Neuronal stem cell (in vitro differentiated cells): ENCODE measurements at regions not wholly inside any gene's neighbourhood (a gene's known extent, or its start where the extent isn't known, plus 50 kb on each side); places are given as distances from the start of the nearest gene placed in this dataset.
A peak's percentile ranks its signal among the peaks of the same experiment; 100 is the strongest.

Source experiments
- DNase-seq: peaks from one replicate; pipeline ENCODE4 v3.0.0-alpha.2; 2013; ENCODE audit warnings: low spot score
- H2AFZ ChIP-seq: one replicate; pipeline ENCODE4 v1.6.1; 2013; ENCODE audit warnings: mild to moderate bottlenecking, low read length, inconsistent platforms
- H2AK5ac ChIP-seq: 2 replicates; pipeline ENCODE4 v1.6.1; 2013; ENCODE audit warnings: low read depth, mild to moderate bottlenecking, inconsistent platforms, low read length, moderate library complexity, mixed read lengths
- H2BK120ac ChIP-seq: 2 replicates; pipeline ENCODE4 v1.6.1; 2013; ENCODE audit warnings: low read depth, mild to moderate bottlenecking, inconsistent platforms, low read length, moderate library complexity, mixed read lengths
- H2BK12ac ChIP-seq: one replicate; pipeline ENCODE4 v1.6.1; 2013; ENCODE audit warnings: low read length, inconsistent platforms
- H2BK15ac ChIP-seq: 2 replicates; pipeline ENCODE4 v1.6.1; 2013; ENCODE audit warnings: mild to moderate bottlenecking, low read length, inconsistent platforms, mixed read lengths
- H2BK5ac ChIP-seq: one replicate; pipeline ENCODE4 v1.6.1; 2013; ENCODE audit warnings: inconsistent platforms, mild to moderate bottlenecking, low read length, moderate library complexity
- H3K14ac ChIP-seq: one replicate; pipeline ENCODE4 v1.6.1; 2013; ENCODE audit warnings: low read length, inconsistent platforms
- H3K18ac ChIP-seq: 2 replicates; pipeline ENCODE4 v1.6.1; 2013; ENCODE audit warnings: low read length, inconsistent platforms
- H3K23ac ChIP-seq: 2 replicates; pipeline ENCODE4 v1.6.1; 2013; ENCODE audit warnings: low read depth, mild to moderate bottlenecking, mixed read lengths, low read length, inconsistent platforms; ENCODE audit not compliant: poor library complexity
- H3K27ac ChIP-seq: replicated peaks from 3 replicates; pipeline ENCODE4 v1.5.1; 2013; ENCODE audit warnings: low read length, inconsistent platforms
- H3K27me3 ChIP-seq, 3 experiments: 2 replicates each; pipeline ENCODE4 v1.6.1; 2013; ENCODE audit warnings: low read length in 3 of 3, mild to moderate bottlenecking in 2 of 3, inconsistent platforms in 1 of 3, low read depth in 1 of 3, mixed read lengths in 1 of 3, moderate library complexity in 1 of 3; ENCODE audit not compliant: control insufficient read depth in 3 of 3, insufficient read depth in 3 of 3
- H3K36me3 ChIP-seq, 2 donors: replicated peaks in 1 of 2; 2 replicates each; pipeline ENCODE4 v1.6.1; 2013; ENCODE audit warnings: low read length in 2 of 2; ENCODE audit not compliant: control insufficient read depth in 2 of 2, insufficient read depth in 2 of 2
- H3K4ac ChIP-seq: 2 replicates; pipeline ENCODE4 v1.6.1; 2013; ENCODE audit warnings: inconsistent platforms, mild to moderate bottlenecking, low read length, moderate library complexity
- H3K4me1 ChIP-seq, 2 donors: 1 replicate in 1 of 2; 2 replicates in 1 of 2; pipeline ENCODE4 v1.6.1; 2013; ENCODE audit warnings: low read length in 2 of 2, low read depth in 1 of 2; ENCODE audit not compliant: control insufficient read depth in 2 of 2, insufficient read depth in 1 of 2
- H3K4me2 ChIP-seq: one replicate; pipeline ENCODE4 v1.6.1; 2013; ENCODE audit warnings: mild to moderate bottlenecking, low read length, inconsistent platforms; ENCODE audit not compliant: insufficient read depth, poor library complexity, severe bottlenecking
- H3K4me3 ChIP-seq, 2 donors: 2 replicates each; pipeline ENCODE4 v1.5.1; 2013; ENCODE audit warnings: low read length in 2 of 2, mild to moderate bottlenecking in 2 of 2, inconsistent platforms in 1 of 2, moderate library complexity in 1 of 2
- H3K79me1 ChIP-seq: one replicate; pipeline ENCODE4 v1.6.1; 2013; ENCODE audit warnings: low read depth, mild to moderate bottlenecking, inconsistent platforms, low read length, moderate library complexity
- H3K9ac ChIP-seq: one replicate; pipeline ENCODE4 v1.6.1; 2013; ENCODE audit warnings: mild to moderate bottlenecking, low read depth, low read length, inconsistent platforms; ENCODE audit not compliant: poor library complexity
- H3K9me3 ChIP-seq, 2 donors: replicated peaks in 1 of 2; 2 replicates each; pipeline versions ENCODE3 to v1.6.1; 2013; ENCODE audit warnings: low read length in 2 of 2, mild to moderate bottlenecking in 2 of 2, inconsistent platforms in 1 of 2, low read depth in 1 of 2, mixed read lengths in 1 of 2, moderate library complexity in 1 of 2; ENCODE audit not compliant: control insufficient read depth in 2 of 2, insufficient read depth in 1 of 2
- H4K8ac ChIP-seq: one replicate; pipeline ENCODE4 v1.6.1; 2013; ENCODE audit warnings: low read depth, mild to moderate bottlenecking, inconsistent platforms, low read length, moderate library complexity
- H4K91ac ChIP-seq: one replicate; pipeline ENCODE4 v1.6.1; 2013; ENCODE audit warnings: low read length, low read depth, mild to moderate bottlenecking, inconsistent platforms; ENCODE audit not compliant: poor library complexity
- WGBS, 2 donors: extraction: QIAGEN DNeasy Blood & Tissue Kit; methylation state at CpG; one replicate each; pipeline ENCODE4 v1.1.7; 2013; ENCODE audit warnings: missing lambda C conversion rate in 2 of 2, mixed read lengths in 1 of 2; ENCODE audit not compliant: insufficient read length in 2 of 2, insufficient replicate concordance in 1 of 2; ENCODE audit errors: extremely low coverage in 2 of 2; 5-methylcytosine and 5-hydroxymethylcytosine counted together

DNA sequence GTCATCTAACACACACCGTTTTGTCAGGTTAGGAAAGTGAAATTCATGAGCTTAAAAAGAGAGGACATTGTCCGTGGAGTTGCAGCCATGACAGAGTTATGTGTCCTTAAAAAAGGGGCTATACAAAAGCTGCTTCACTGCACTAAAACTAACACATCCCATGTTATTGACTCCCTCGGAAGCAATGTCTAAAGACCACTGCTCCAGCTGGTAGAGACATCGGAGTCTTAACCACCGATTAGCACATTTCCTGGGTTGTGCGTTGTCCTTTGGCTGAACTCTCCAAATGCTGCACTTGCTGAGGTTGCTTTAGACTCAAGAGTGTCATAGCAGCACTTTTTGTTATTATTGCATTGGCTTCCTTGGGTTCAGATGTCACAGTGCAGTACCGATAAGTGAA lies 128.3 kb upstream of the C9orf72 start:
- H3K23ac ChIP-seq, result no peak overlapping the region
- H3K18ac ChIP-seq, result no peak overlapping the region
- H3K27me3 ChIP-seq, result no peaks in the 10 kb centered on the region
- WGBS, 2 donors, result no CpG with 5 or more reads among the region's 7 CpGs
- peaks cover 3 to 4% of the 10 kb centered on the region in 2 donors for H3K4me1 ChIP-seq
- H2BK12ac ChIP-seq, result no peak overlapping the region
- no peak overlapping the region for H3K4ac ChIP-seq
- H3K79me1 ChIP-seq, result no peaks in the 10 kb centered on the region
- H3K27ac ChIP-seq, result no peak overlapping the region
- no peak overlapping the region for H4K8ac ChIP-seq
- H2AFZ ChIP-seq, result peak overlapping the region; percentile 19
- H3K9me3 ChIP-seq, result peaks cover 0 to 5% of the 10 kb centered on the region in 2 donors
- H2BK120ac ChIP-seq, result no peak overlapping the region
- no peak overlapping the region for H3K9ac ChIP-seq
- H3K4me3 ChIP-seq, result no peak overlapping the region
- H3K4me2 ChIP-seq, result no peak overlapping the region
- no peak overlapping the region for H4K91ac ChIP-seq
- H2BK5ac ChIP-seq, result no peak overlapping the region
- H3K36me3 ChIP-seq, result no peaks in the 10 kb centered on the region
- no peak overlapping the region for H3K14ac ChIP-seq
- no peak for DNase-seq
- no peak overlapping the region for H2BK15ac ChIP-seq
- no peak overlapping the region for H2AK5ac ChIP-seq

DNA sequence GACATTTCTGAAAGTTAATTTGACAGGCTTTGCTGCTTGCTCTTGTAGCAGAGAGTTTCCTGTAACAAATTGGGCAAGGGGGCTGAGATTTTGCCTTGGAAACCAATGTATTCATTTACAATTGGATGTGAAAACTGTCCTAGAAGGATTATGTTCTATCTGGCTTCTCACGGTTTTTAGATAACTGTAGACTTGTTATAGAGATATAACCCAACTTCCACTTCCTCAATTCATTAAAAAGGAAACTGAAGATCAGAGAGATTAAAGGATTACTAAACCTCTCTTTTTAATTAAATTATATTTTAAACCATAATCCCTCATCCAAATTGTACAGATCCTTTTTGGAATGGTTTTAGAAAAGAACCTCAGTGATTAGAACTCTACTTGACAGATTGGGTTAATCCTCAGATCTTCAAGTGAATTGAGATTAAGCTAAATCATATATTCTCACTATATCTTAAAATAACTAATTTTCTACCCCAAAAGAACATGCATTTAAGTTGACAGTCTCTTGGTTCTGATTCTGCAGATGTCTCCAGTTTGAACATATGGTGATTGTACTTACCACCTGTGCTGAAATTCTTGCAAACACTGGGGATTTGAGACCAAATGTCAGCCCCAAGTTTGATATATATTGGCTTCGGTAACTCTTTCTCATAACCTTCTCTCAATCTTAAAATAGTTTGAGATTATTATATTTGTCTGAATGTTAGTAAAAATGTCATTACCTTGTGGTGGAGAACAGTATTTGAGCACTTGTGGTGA lies 130.1 kb upstream of the C9orf72 start:
- Histone ChIP-seq H3K18ac (no peak overlapping the region), H2AFZ (no peak overlapping the region), H3K4me2 (no peak overlapping the region), H3K27me3 (no peaks in the 10 kb centered on the region), H3K9me3 (peaks cover 0 to 4% of the 10 kb centered on the region in 2 donors), H3K79me1 (no peaks in the 10 kb centered on the region), H4K8ac (no peak overlapping the region), H2BK120ac (no peak overlapping the region), H3K9ac (no peak overlapping the region), H3K4me1 (peaks cover 3 to 4% of the 10 kb centered on the region in 2 donors), H3K4me3 (no peak overlapping the region), H2BK5ac (no peak overlapping the region), H3K14ac (no peak overlapping the region), H2AK5ac (no peak overlapping the region), H3K4ac (no peak overlapping the region), H4K91ac (no peak overlapping the region), H3K36me3 (no peaks in the 10 kb centered on the region), H3K27ac (no peak overlapping the region), H2BK12ac (no peak overlapping the region), H2BK15ac (no peak overlapping the region), H3K23ac (no peak overlapping the region)
- no peak for DNase-seq
- no CpG with 5 or more reads among the region's 2 CpGs for WGBS, 2 donors

DNA sequence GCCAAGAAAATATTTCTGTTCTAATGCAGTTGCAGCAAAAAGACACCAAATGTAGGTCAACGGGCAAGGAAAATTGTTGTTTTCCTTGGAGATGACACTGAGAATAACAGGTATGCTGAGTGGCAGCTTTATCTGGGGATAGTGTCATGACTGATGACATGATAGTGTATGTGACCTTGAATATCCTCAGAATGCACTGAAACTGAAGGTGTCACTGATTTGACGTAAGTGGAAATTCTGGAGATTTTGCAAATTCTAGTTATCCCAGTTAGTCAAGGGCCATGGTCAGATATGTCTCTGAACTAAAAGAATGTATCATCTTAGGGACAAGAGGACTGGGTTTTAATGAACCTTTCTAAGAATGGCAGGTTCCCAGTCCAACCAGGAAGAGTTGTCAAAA lies 138.0 kb upstream of the C9orf72 start:
- H3K18ac ChIP-seq, result no peak overlapping the region
- H3K27ac ChIP-seq, result no peak overlapping the region
- H2AFZ ChIP-seq, result no peak overlapping the region
- H3K23ac ChIP-seq, result no peak overlapping the region
- no peak overlapping the region for H2BK5ac ChIP-seq
- H3K4me2 ChIP-seq, result no peak overlapping the region
- no CpG with 5 or more reads among the region's 2 CpGs for WGBS, 2 donors
- no peak overlapping the region for H4K8ac ChIP-seq
- no peak overlapping the region for H4K91ac ChIP-seq
- no peak overlapping the region for H3K9ac ChIP-seq
- no peak for DNase-seq
- H3K14ac ChIP-seq, result no peak overlapping the region
- no peak overlapping the region for H2BK12ac ChIP-seq
- no peaks in the 10 kb centered on the region for H3K36me3 ChIP-seq
- peaks cover 0 to 4% of the 10 kb centered on the region in 2 donors for H3K4me1 ChIP-seq
- no peak overlapping the region for H3K4me3 ChIP-seq
- no peak overlapping the region for H2BK15ac ChIP-seq
- H3K27me3 ChIP-seq, result no peaks in the 10 kb centered on the region
- no peak overlapping the region for H2BK120ac ChIP-seq
- H3K9me3 ChIP-seq, result peaks cover 0 to 7% of the 10 kb centered on the region in 2 donors
- no peak overlapping the region for H2AK5ac ChIP-seq
- H3K79me1 ChIP-seq, result no peaks in the 10 kb centered on the region
- H3K4ac ChIP-seq, result no peak overlapping the region

DNA sequence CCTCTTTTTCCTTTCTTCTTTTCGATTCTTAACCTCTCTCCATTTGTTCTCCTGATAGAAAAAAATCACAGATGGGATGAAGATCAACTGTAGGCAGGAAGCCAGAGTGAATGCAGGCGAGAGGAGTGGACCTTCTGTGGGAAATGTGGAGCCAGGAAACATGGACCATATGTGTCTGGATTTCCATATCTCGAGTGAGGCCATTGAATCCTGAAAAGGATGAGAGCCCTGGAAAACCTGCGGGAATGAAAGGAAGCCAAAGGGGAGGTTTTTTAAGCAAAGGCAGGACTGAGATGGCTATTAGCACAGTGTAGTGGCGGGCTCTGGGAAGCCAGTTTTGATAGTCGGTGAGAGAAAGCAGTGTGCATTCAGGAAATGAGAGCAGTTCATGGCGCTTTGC lies 139.5 kb upstream of the C9orf72 start:
- H3K27ac ChIP-seq, result no peak overlapping the region
- H4K8ac ChIP-seq, result no peak overlapping the region
- H3K4me3 ChIP-seq, result no peak overlapping the region
- no peak overlapping the region for H3K14ac ChIP-seq
- H3K4me2 ChIP-seq, result no peak overlapping the region
- H3K79me1 ChIP-seq, result no peaks in the 10 kb centered on the region
- H2BK12ac ChIP-seq, result no peak overlapping the region
- H3K4ac ChIP-seq, result no peak overlapping the region
- no peak overlapping the region for H2BK15ac ChIP-seq
- no peaks in the 10 kb centered on the region for H3K36me3 ChIP-seq
- DNase-seq, result no peak
- no peak overlapping the region for H3K18ac ChIP-seq
- H3K27me3 ChIP-seq, result no peaks in the 10 kb centered on the region
- no peak overlapping the region for H2BK120ac ChIP-seq
- H2AK5ac ChIP-seq, result no peak overlapping the region
- no peak overlapping the region for H3K9ac ChIP-seq
- peaks cover 0 to 6% of the 10 kb centered on the region in 2 donors for H3K4me1 ChIP-seq
- no peak overlapping the region for H3K23ac ChIP-seq
- peaks cover 0 to 3% of the 10 kb centered on the region in 2 donors for H3K9me3 ChIP-seq
- H4K91ac ChIP-seq, result no peak overlapping the region
- H2AFZ ChIP-seq, result peak overlapping the region; percentile 48
- WGBS, 2 donors, result no CpG with 5 or more reads among the region's 7 CpGs
- H2BK5ac ChIP-seq, result no peak overlapping the region
